Urinary bladder (tissue), 3 donors: ENCODE measurements at regions not wholly inside any gene's neighbourhood (a gene's known extent, or its start where the extent isn't known, plus 50 kb on each side); places are given as distances from the start of the nearest gene placed in this dataset.

Experiments used
- DNase-seq: peaks from one replicate; pipeline ENCODE4 v3.0.0-alpha.2; 2015; ENCODE audit errors: extremely low spot score
- H3K27ac ChIP-seq: one replicate; pipeline ENCODE4 v1.5.1; 2013; ENCODE audit warnings: low read depth, mild to moderate bottlenecking, moderate library complexity
- H3K36me3 ChIP-seq: one replicate; pipeline ENCODE4 v1.6.1; 2013; ENCODE audit warnings: mild to moderate bottlenecking, moderate library complexity; ENCODE audit not compliant: insufficient read depth
- H3K4me1 ChIP-seq: one replicate; pipeline ENCODE4 v1.6.1; 2013; ENCODE audit warnings: mild to moderate bottlenecking, moderate library complexity; ENCODE audit not compliant: insufficient read depth
- H3K4me3 ChIP-seq: one replicate; pipeline ENCODE4 v1.5.1; 2013; ENCODE audit warnings: low read depth, low read length
- WGBS: extraction: QIAGEN DNeasy Blood & Tissue Kit; methylation state at CpG from one replicate; pipeline ENCODE4 v1.1.7; 2013; 5-methylcytosine and 5-hydroxymethylcytosine counted together
- donor health status: healthy with polysubstance abuse.
- donor health status: healthy.

GRCh38 chr13:111599791-111600190 is 279.3 kb downstream of the TEX29 start:
- H3K4me1 ChIP-seq = no peaks in the 10 kb centered on the region
- 80% methylated on average over 9 of the region's 9 CpGs for WGBS
- DNase-seq = no peak

GRCh38 chr13:111602874-111603273 is 282.4 kb downstream of the TEX29 start:
- DNase-seq = no peak
- Histone ChIP-seq H3K4me1 (no peaks in the 10 kb centered on the region), H3K27ac (no peak overlapping the region), H3K4me3 (no peak overlapping the region), H3K36me3 (no peaks in the 10 kb centered on the region)
- 94% methylated on average over 21 of the region's 21 CpGs for WGBS

More at GRCh38 chr13:111599791-111600190, 279.3 kb downstream of the TEX29 start:
- Histone ChIP-seq H3K36me3 (no peaks in the 10 kb centered on the region), H3K4me3 (no peak overlapping the region), H3K27ac (no peak overlapping the region)

- Histone ChIP-seq H3K27ac (no peak overlapping the region), H3K4me1 (no peaks in the 10 kb centered on the region), H3K36me3 (no peaks in the 10 kb centered on the region), H3K4me3 (no peak overlapping the region)
- DNase-seq = no peak
- 79% methylated on average over 14 of the region's 14 CpGs for WGBS
Measured at GRCh38 chr13:111604097-111604496, 283.7 kb downstream of the TEX29 start.

- DNase-seq = no peak
- Histone ChIP-seq H3K4me1 (no peaks in the 10 kb centered on the region), H3K4me3 (no peak overlapping the region), H3K27ac (no peak overlapping the region), H3K36me3 (no peaks in the 10 kb centered on the region)
- WGBS = 64% methylated on average over 5 of the region's 5 CpGs
Measured at GRCh38 chr13:111608556-111608955, 288.1 kb downstream of the TEX29 start.

GRCh38 chr13:111609631-111610030 is 289.2 kb downstream of the TEX29 start:
- Histone ChIP-seq H3K4me1 (no peaks in the 10 kb centered on the region), H3K36me3 (no peaks in the 10 kb centered on the region), H3K27ac (no peak overlapping the region), H3K4me3 (no peak overlapping the region)
- 91% methylated on average over 9 of the region's 9 CpGs for WGBS
- DNase-seq = no peak

GRCh38 chr13:111610081-111610480 is 289.6 kb downstream of the TEX29 start:
- no peak for DNase-seq
- Histone ChIP-seq H3K4me1 (no peaks in the 10 kb centered on the region), H3K36me3 (no peaks in the 10 kb centered on the region), H3K27ac (no peak overlapping the region), H3K4me3 (no peak overlapping the region)
- WGBS = 63% methylated on average over 4 of the region's 4 CpGs

- Histone ChIP-seq H3K27ac (no peak overlapping the region), H3K4me3 (no peak overlapping the region), H3K36me3 (no peaks in the 10 kb centered on the region), H3K4me1 (no peaks in the 10 kb centered on the region)
- no peak for DNase-seq
- 65% methylated on average over 6 of the region's 6 CpGs for WGBS
Measured at GRCh38 chr13:111610879-111611278, 290.4 kb downstream of the TEX29 start.

GRCh38 chr13:111611651-111612050 is 291.2 kb downstream of the TEX29 start:
- no peaks in the 10 kb centered on the region for H3K4me1 ChIP-seq
- no peak for DNase-seq
- 74% methylated on average over 6 of the region's 6 CpGs for WGBS
- H3K36me3 ChIP-seq = no peaks in the 10 kb centered on the region
- no peak overlapping the region for H3K27ac ChIP-seq
- no peak overlapping the region for H3K4me3 ChIP-seq

GRCh38 chr13:111612886-111613285 is 292.4 kb downstream of the TEX29 start:
- H3K4me1 ChIP-seq = no peaks in the 10 kb centered on the region
- WGBS = 83% methylated on average over 10 of the region's 10 CpGs
- H3K4me3 ChIP-seq = no peak overlapping the region
- H3K36me3 ChIP-seq = no peaks in the 10 kb centered on the region
- no peak overlapping the region for H3K27ac ChIP-seq
- no peak for DNase-seq

GRCh38 chr13:111614009-111614408 is 293.6 kb downstream of the TEX29 start:
- WGBS = 78% methylated on average over 7 of the region's 7 CpGs
- Histone ChIP-seq H3K4me1 (no peaks in the 10 kb centered on the region), H3K27ac (no peak overlapping the region), H3K36me3 (no peaks in the 10 kb centered on the region), H3K4me3 (no peak overlapping the region)
- DNase-seq = no peak

GRCh38 chr13:111614613-111615012 is 294.2 kb downstream of the TEX29 start:
- no peak overlapping the region for H3K27ac ChIP-seq
- WGBS = 77% methylated on average over 5 of the region's 5 CpGs
- H3K4me3 ChIP-seq = no peak overlapping the region
- H3K4me1 ChIP-seq = no peaks in the 10 kb centered on the region
- no peaks in the 10 kb centered on the region for H3K36me3 ChIP-seq
- no peak for DNase-seq

GRCh38 chr13:111616203-111616602 is 295.8 kb downstream of the TEX29 start:
- H3K4me3 ChIP-seq = no peak overlapping the region
- H3K27ac ChIP-seq = no peak overlapping the region
- H3K36me3 ChIP-seq = no peaks in the 10 kb centered on the region
- 77% methylated on average over 11 of the region's 11 CpGs for WGBS
- no peaks in the 10 kb centered on the region for H3K4me1 ChIP-seq
- DNase-seq = no peak

GRCh38 chr13:111620166-111620565 is 299.7 kb downstream of the TEX29 start:
- Histone ChIP-seq H3K4me1 (no peaks in the 10 kb centered on the region), H3K4me3 (no peak overlapping the region), H3K36me3 (no peaks in the 10 kb centered on the region), H3K27ac (no peak overlapping the region)
- 85% methylated on average over 6 of the region's 6 CpGs for WGBS
- DNase-seq = no peak

- H3K4me1 ChIP-seq = no peaks in the 10 kb centered on the region
- no peak overlapping the region for H3K4me3 ChIP-seq
- no peaks in the 10 kb centered on the region for H3K36me3 ChIP-seq
- no peak overlapping the region for H3K27ac ChIP-seq
- no peak for DNase-seq
- 86% methylated on average over 9 of the region's 9 CpGs for WGBS
Measured at GRCh38 chr13:111620586-111620985, 300.1 kb downstream of the TEX29 start.

GRCh38 chr13:111621164-111621563 is 300.7 kb downstream of the TEX29 start:
- no peak overlapping the region for H3K4me3 ChIP-seq
- WGBS = 96% methylated on average over 5 of the region's 5 CpGs

More at GRCh38 chr13:111621164-111621563, 300.7 kb downstream of the TEX29 start:
- no peaks in the 10 kb centered on the region for H3K4me1 ChIP-seq
- no peak overlapping the region for H3K27ac ChIP-seq
- DNase-seq = no peak
- no peaks in the 10 kb centered on the region for H3K36me3 ChIP-seq
